Neural cell (in vitro differentiated cells): ENCODE measurements at regions not wholly inside any gene's neighbourhood (a gene's known extent, or its start where the extent isn't known, plus 50 kb on each side); places are given as distances from the start of the nearest gene placed in this dataset.

Experiments used
- H2AFZ ChIP-seq: fragments of 200-600, 300-800 bp; sonication (generic), shearing (Covaris generic); 2 replicates; pipeline ENCODE4 v1.6.0; 2014; ENCODE audit warnings: low read depth, mild to moderate bottlenecking, antibody characterized with exemption, low read length, moderate library complexity
- H3F3A ChIP-seq: fragments of 200-600 bp; shearing (Covaris generic); 2 replicates; pipeline ENCODE4 v1.6.1; 2016; ENCODE audit warnings: mild to moderate bottlenecking, moderate library complexity, mixed read lengths, antibody characterized with exemption, low read length; ENCODE audit not compliant: insufficient read depth, poor library complexity, severe bottlenecking
- H3K27ac ChIP-seq: fragments of 200-600, 300-800 bp; sonication (generic), shearing (Covaris generic); 2 replicates; pipeline ENCODE4 v1.5.1; 2014; ENCODE audit warnings: mild to moderate bottlenecking, low read length, moderate library complexity
- H3K27me3 ChIP-seq: fragments of 300-800, 200-600 bp; sonication (generic), shearing (Covaris generic); 2 replicates; pipeline ENCODE4 v1.6.0; 2014; ENCODE audit warnings: mild to moderate bottlenecking, low read depth, low read length, moderate library complexity; ENCODE audit not compliant: insufficient read depth
- H3K36me3 ChIP-seq: fragments of 300-800, 200-600 bp; sonication (generic), shearing (Covaris generic); 2 replicates; pipeline ENCODE4 v1.5.1; 2014; ENCODE audit warnings: mild to moderate bottlenecking, antibody characterized with exemption, low read length, moderate library complexity; ENCODE audit not compliant: insufficient read depth
- H3K4me2 ChIP-seq: fragments of 300-800, 200-600 bp; sonication (generic), shearing (Covaris generic); 2 replicates; pipeline ENCODE4 v1.6.0; 2014; ENCODE audit warnings: mild to moderate bottlenecking, low read length
- H3K4me3 ChIP-seq: fragments of 300-800, 200-600 bp; sonication (generic), shearing (Covaris generic); 2 replicates; pipeline ENCODE4 v1.5.1; 2014; ENCODE audit warnings: mild to moderate bottlenecking, low read length, moderate library complexity
- H3K79me2 ChIP-seq: fragments of 200-600 bp; shearing (Covaris generic); replicated peaks from 2 replicates; pipeline ENCODE4 v1.6.0; 2014; ENCODE audit warnings: mild to moderate bottlenecking, low read length, moderate library complexity; ENCODE audit not compliant: insufficient read depth
- H3K9ac ChIP-seq: fragments of 300-800, 200-600 bp; sonication (generic), shearing (Covaris generic); 2 replicates; pipeline ENCODE4 v1.6.1; 2016; ENCODE audit warnings: mild to moderate bottlenecking, low read length, mixed read lengths
- H3K9me2 ChIP-seq: fragments of 200-600 bp; shearing (Covaris generic); 2 replicates; pipeline ENCODE4 v1.6.1; 2016; ENCODE audit warnings: mild to moderate bottlenecking, low read length, mixed read lengths; ENCODE audit not compliant: insufficient read depth
- H3K9me3 ChIP-seq: fragments of 200-600, 300-800 bp; sonication (generic), shearing (Covaris generic); 2 replicates; pipeline ENCODE4 v1.6.1; 2016; ENCODE audit warnings: mild to moderate bottlenecking, mixed run types, low read length, moderate library complexity, mixed read lengths
- H4K20me1 ChIP-seq: fragments of 200-600 bp; shearing (Covaris generic); 2 replicates; pipeline ENCODE4 v1.6.1; 2016; ENCODE audit warnings: mild to moderate bottlenecking, mixed run types; ENCODE audit not compliant: insufficient read depth
- CTCF ChIP-seq: fragments of 450-650 bp; IDR thresholded peaks from 2 replicates; pipeline ENCODE4 v1.5.1; 2014; ENCODE audit warnings: antibody characterized with exemption, mild to moderate bottlenecking, moderate library complexity; ENCODE audit not compliant: poor library complexity, severe bottlenecking
- EP300 ChIP-seq: fragments of 450-650 bp; conservative IDR thresholded peaks from 2 replicates; pipeline ENCODE4 v1.6.1; 2014; ENCODE audit warnings: antibody characterized with exemption, mild to moderate bottlenecking, moderate library complexity; ENCODE audit not compliant: poor library complexity, severe bottlenecking
- EZH2 ChIP-seq: fragments of 200-600, 300-800 bp; shearing (Covaris generic), sonication (generic); IDR thresholded peaks from 2 replicates; pipeline ENCODE4 v1.6.1; 2014; ENCODE audit warnings: antibody characterized with exemption, low read length, borderline replicate concordance, mild to moderate bottlenecking; ENCODE audit not compliant: insufficient read depth, poor library complexity, severe bottlenecking
- MXI1 ChIP-seq: fragments of 450-650 bp; conservative IDR thresholded peaks from 2 replicates; pipeline ENCODE4 v1.6.1; 2014; ENCODE audit warnings: antibody characterized with exemption, mild to moderate bottlenecking; ENCODE audit not compliant: poor library complexity, severe bottlenecking
- POLR2AphosphoS5 ChIP-seq: IDR thresholded peaks from 2 replicates; pipeline ENCODE4 v1.6.1; 2012
- RAD21 ChIP-seq: fragments of 450-650 bp; conservative IDR thresholded peaks from 2 replicates; pipeline ENCODE4 v1.6.1; 2014; ENCODE audit warnings: antibody characterized with exemption, mild to moderate bottlenecking, moderate library complexity
- REST ChIP-seq: IDR thresholded peaks from 2 replicates; pipeline ENCODE4 v1.6.1; 2012; ENCODE audit warnings: borderline replicate concordance
- SMC3 ChIP-seq: fragments of 450-650 bp; conservative IDR thresholded peaks from 2 replicates; pipeline ENCODE4 v1.6.1; 2014; ENCODE audit warnings: antibody characterized with exemption, mild to moderate bottlenecking, moderate library complexity; ENCODE audit not compliant: poor library complexity
- TAF1 ChIP-seq: IDR thresholded peaks from 2 replicates; pipeline ENCODE4 v1.6.1; 2012; ENCODE audit warnings: low read depth

- H3K36me3 ChIP-seq = no peaks in the 10 kb centered on the region
Measured at GRCh38 chr1:193448682-193449461, 262.5 kb upstream of the B3GALT2 start.

DNA sequence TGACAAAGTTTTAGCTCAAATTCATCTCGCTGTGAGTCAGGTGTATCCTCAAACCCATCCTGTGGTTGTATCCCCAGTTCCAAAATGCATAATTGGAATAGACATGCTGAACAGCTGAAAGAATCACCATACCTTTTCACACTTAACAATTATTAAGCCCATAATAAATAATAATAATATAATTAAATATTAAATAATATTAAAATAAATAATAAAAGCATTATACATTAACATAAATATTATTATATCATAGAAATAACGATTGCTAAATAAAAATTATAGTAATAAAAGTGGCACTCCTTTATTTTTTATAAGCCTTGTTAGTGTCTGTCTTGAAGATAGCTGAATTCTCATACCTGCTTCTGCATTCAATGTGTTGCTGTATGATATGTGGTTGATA lies 257.5 kb upstream of the B3GALT2 start:
- H3K27ac ChIP-seq = no peak overlapping the region
- no peak overlapping the region for H3K4me2 ChIP-seq
- no peaks in the 10 kb centered on the region for H3K79me2 ChIP-seq
- H2AFZ ChIP-seq = no peak overlapping the region
- H3K9me2 ChIP-seq = no peaks in the 10 kb centered on the region
- H3K36me3 ChIP-seq = no peaks in the 10 kb centered on the region
- H3K9ac ChIP-seq = no peak overlapping the region
- no peaks in the 10 kb centered on the region for H3F3A ChIP-seq
- no peaks in the 10 kb centered on the region for H3K9me3 ChIP-seq
- H3K27me3 ChIP-seq = no peaks in the 10 kb centered on the region
- no peak overlapping the region for H3K4me3 ChIP-seq
- TF ChIP-seq TAF1 (no peak), CTCF (no peak), POLR2AphosphoS5 (no peak), RAD21 (no peak), EZH2 (no peak), MXI1 (no peak), SMC3 (no peak), EP300 (no peak), REST (no peak)
- no peaks in the 10 kb centered on the region for H4K20me1 ChIP-seq

More at GRCh38 chr1:193448682-193449461, 262.5 kb upstream of the B3GALT2 start:
- Histone ChIP-seq H3F3A (no peaks in the 10 kb centered on the region), H3K79me2 (no peaks in the 10 kb centered on the region), H3K9me3 (no peaks in the 10 kb centered on the region), H2AFZ (no peak overlapping the region), H4K20me1 (no peaks in the 10 kb centered on the region), H3K27ac (no peak overlapping the region), H3K4me2 (no peak overlapping the region), H3K9me2 (no peaks in the 10 kb centered on the region), H3K9ac (no peak overlapping the region), H3K27me3 (no peaks in the 10 kb centered on the region), H3K4me3 (no peak overlapping the region)
- TF ChIP-seq EP300 (no peak), REST (no peak), TAF1 (no peak), EZH2 (no peak)
